ENCODE measurements at regions not wholly inside any gene's neighbourhood (a gene's known extent, or its start where the extent isn't known, plus 50 kb on each side); places are given as distances from the start of the nearest gene placed in this dataset.

DNA sequence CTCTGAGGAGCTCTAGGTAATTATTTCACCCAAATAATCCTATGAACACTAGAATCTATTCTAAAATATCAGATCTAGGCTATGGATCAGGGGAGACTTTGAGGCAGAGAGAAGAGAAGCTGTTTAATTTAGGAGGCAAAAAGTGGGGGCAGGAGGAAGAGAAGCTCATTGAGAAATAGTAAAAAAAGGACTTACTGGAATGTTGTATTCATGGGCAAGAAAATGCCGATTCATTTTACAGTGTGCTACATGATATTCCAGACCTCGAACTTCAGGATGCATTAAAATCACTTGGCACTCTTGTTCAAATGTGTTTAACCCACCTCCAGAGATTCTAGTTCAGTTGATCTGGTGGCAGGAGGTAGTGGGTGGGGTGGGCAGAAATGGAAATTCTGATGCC, 109.5 kb upstream of the ITGB1 start:
- TF ChIP-seq CTCF (conservative IDR thresholded peaks at IDR 0.05), result no peak
- Mint-ChIP-seq H3K9me3 (peaks cover 10% of the 10 kb centered on the region), H3K4me1 (ENCODE audit: unreplicated experiment) (no peaks in the 10 kb centered on the region), H3K27me3 (no peaks in the 10 kb centered on the region), H3K4me3 (no peak overlapping the region), H3K27ac (no peak overlapping the region), H3K36me3 (no peaks in the 10 kb centered on the region)
- DNase-seq (ENCODE audit: extremely low spot score, unreplicated experiment), result no peak

- Mint-ChIP-seq H3K36me3 (no peaks in the 10 kb centered on the region), H3K9me3 (peaks cover 7% of the 10 kb centered on the region)
- DNase-seq (ENCODE audit: extremely low spot score, unreplicated experiment), result no peak
Observed at GRCh38 chr10:33066558-33067236, 108.7 kb upstream of the ITGB1 start.

GRCh38 chr10:33065111-33065510, 107.1 kb upstream of the ITGB1 start:
- no peak for TF ChIP-seq CTCF (conservative IDR thresholded peaks at IDR 0.05)
- H3K27ac Mint-ChIP-seq, result no peak overlapping the region
- no peaks in the 10 kb centered on the region for H3K27me3 Mint-ChIP-seq
- no peak for DNase-seq (ENCODE audit: extremely low spot score, unreplicated experiment)
- no peaks in the 10 kb centered on the region for H3K36me3 Mint-ChIP-seq
- H3K9me3 Mint-ChIP-seq, result no peaks in the 10 kb centered on the region
- H3K4me1 Mint-ChIP-seq (ENCODE audit: unreplicated experiment), result no peaks in the 10 kb centered on the region
- H3K4me3 Mint-ChIP-seq, result no peak overlapping the region

More at GRCh38 chr10:33066558-33067236, 108.7 kb upstream of the ITGB1 start:
- H3K4me3 Mint-ChIP-seq, result no peak overlapping the region
- no peak overlapping the region for H3K27ac Mint-ChIP-seq
- no peaks in the 10 kb centered on the region for H3K4me1 Mint-ChIP-seq (ENCODE audit: unreplicated experiment)
- no peaks in the 10 kb centered on the region for H3K27me3 Mint-ChIP-seq
- no peak for TF ChIP-seq CTCF (conservative IDR thresholded peaks at IDR 0.05)

DNA sequence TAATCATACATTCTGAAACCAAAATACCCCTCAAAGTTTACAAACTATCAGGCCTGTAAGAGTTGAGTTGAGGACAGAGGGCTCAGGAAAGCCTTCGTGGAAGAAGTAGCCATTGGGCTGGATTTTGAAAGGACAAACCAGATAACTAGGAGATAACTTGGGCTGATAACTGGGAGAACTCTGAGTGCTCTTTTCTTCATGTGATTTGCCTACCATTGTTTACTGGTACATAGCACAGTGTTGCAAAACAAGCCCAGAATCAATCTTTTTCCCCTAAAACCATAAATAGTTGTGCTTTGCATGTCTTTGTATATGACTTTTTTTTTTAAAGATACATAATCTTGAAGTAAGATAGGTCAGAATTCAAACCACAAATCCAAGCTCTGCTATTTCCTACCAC, 106.7 kb upstream of the ITGB1 start:
- H3K27me3 Mint-ChIP-seq, result no peaks in the 10 kb centered on the region
- no peaks in the 10 kb centered on the region for H3K9me3 Mint-ChIP-seq
- no peaks in the 10 kb centered on the region for H3K36me3 Mint-ChIP-seq
- no peak overlapping the region for H3K27ac Mint-ChIP-seq
- no peak overlapping the region for H3K4me3 Mint-ChIP-seq
- no peak for DNase-seq (ENCODE audit: extremely low spot score, unreplicated experiment)
- no peak for TF ChIP-seq CTCF (conservative IDR thresholded peaks at IDR 0.05)
- no peaks in the 10 kb centered on the region for H3K4me1 Mint-ChIP-seq (ENCODE audit: unreplicated experiment)

DNA sequence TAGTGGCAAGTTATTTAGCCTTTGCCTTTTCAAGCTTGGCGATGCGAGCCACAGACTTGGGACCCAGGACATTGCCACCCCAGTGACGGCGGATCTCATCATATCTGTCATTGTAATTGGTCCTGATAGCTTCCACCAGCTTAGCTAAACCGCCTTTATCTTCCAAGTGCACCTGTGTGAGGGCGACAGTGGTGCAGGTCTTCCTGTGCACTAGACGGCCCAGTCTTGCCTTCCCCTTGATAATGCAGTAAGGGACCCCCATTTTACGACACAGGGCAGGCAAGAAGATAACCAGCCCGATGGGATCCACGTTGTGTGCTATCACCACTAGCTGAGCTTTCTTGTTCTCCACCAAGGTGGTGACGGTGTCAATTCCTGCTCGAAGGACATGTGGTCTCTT, 99.6 kb upstream of the ITGB1 start:
- Mint-ChIP-seq H3K36me3 (no peaks in the 10 kb centered on the region), H3K27ac (no peak overlapping the region), H3K4me3 (no peak overlapping the region), H3K27me3 (no peaks in the 10 kb centered on the region), H3K9me3 (no peaks in the 10 kb centered on the region), H3K4me1 (ENCODE audit: unreplicated experiment) (no peaks in the 10 kb centered on the region)
- DNase-seq (ENCODE audit: extremely low spot score, unreplicated experiment), result no peak
- no peak for TF ChIP-seq CTCF (conservative IDR thresholded peaks at IDR 0.05)
